HG03060 (cell line): ENCODE measurements at regions not wholly inside any gene's neighbourhood (a gene's known extent, or its start where the extent isn't known, plus 50 kb on each side); places are given as distances from the start of the nearest gene placed in this dataset.
"Not testable (repeated sequence)": the region's sequence is repeated elsewhere in the genome, so short reads cannot be mapped to it uniquely, and the experiment has no call there.

Source experiments
- ATAC-seq: cut with Tn5 transposase; IDR thresholded peaks from one replicate; pipeline ENCODE4 v1.9.1; 2021; ENCODE audit warnings: low read depth, moderate number of reproducible peaks; ENCODE audit not compliant: unreplicated experiment

- no peak for ATAC-seq
Measured at GRCh38 chr6:9398071-9398766, 962.9 kb upstream of the SLC35B3 start.

DNA sequence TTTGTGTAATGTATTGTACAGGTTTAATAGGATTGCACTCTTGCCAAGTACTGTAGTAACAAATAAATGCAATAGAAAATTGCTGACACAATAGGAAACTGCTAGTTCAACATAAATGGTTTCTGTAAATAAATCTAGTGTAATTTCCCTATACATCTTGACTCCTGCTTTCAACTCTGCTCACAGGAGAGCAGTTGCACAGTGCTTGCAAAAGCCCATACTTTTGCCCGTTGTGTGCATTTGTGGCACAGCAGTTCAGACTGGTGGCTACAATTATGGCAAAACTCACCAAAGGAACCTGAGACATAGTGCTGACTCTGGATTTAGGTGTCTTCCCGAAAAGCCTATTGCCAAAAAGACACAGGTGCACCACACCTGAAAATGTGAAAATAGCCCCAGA lies 953.3 kb upstream of the SLC35B3 start:
- ATAC-seq, result no peak

DNA sequence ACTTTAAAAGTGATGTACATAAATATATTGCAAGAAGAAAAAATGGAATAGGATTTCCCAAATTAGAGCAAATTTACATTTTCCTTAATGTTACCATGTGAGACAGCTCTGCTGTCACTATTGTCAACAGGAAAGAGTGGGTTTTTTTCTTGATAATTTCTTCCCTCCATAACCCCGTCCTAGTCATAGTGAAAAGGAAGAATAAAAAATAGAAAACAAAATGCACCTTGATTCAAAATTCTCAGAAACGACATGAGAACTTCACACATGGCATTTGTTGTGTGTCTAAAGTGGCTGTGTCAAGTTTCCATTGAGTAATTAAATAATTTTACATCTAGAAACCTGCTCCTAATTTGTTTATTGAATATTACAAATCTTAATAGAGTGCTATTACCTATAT lies 945.2 kb upstream of the SLC35B3 start:
- ATAC-seq, result no peak

DNA sequence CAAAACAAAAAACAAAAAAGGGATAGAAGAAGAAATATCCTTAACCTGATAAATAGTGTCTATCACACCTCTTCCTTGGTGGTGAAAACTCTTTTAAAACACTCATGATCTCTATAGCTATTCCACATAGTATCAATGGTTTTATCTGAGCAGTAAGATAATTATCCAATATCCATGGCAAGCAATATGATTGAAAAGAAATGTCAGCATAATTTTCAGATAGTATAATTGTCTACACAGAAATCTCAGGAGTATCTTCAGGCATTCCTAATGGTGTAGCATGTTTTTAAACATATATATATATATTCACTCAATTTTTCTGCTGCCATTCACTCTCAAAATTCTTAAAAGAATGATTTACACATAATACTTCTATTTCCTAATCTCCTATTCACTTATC lies 938.0 kb upstream of the SLC35B3 start:
- no peak for ATAC-seq

DNA sequence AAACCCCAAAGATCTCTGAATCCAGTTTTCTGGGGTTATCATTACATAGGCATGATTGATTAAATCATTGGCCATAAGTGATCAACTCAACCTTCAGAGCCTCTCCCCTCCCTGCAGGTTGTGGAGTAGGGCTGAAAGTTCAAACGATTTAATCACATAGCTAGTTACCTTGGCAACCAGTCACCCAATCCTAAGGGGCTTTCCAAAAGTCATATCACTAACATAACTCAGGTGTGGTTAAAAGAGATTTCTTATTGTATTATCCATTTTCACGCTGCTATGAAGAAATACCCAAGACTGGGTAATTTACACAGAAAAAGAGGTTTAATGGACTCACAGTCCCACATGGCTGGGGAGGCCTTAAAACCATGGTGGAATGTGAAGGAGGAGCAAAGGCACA lies 935.1 kb upstream of the SLC35B3 start:
- no peak for ATAC-seq

GRCh38 chr6:9365378-9365777 lies 930.0 kb upstream of the SLC35B3 start:
- ATAC-seq, result no peak

DNA sequence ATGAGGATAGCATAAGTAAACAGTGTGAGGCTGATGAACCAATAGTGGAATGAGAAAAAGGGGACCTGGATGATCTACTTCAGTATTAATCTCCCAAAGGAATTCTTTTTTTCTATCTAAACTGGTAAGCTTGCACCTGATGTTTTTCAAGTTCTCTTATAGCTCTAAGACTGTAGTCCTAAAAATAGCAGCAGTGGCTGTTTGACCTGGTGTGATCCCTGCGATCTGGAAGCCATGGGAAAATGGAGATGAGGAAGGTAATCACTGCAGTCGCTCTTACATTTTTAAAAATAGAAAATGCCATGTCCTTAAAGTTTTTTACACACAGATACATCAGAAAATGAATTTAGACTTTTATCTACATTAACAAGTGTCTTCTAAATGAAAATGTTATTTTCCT lies 926.4 kb upstream of the SLC35B3 start:
- no peak for ATAC-seq

- ATAC-seq, result no peak
Measured at GRCh38 chr6:9360881-9361280, 925.5 kb upstream of the SLC35B3 start.

GRCh38 chr6:9347608-9348007 lies 912.3 kb upstream of the SLC35B3 start:
- no peak for ATAC-seq

DNA sequence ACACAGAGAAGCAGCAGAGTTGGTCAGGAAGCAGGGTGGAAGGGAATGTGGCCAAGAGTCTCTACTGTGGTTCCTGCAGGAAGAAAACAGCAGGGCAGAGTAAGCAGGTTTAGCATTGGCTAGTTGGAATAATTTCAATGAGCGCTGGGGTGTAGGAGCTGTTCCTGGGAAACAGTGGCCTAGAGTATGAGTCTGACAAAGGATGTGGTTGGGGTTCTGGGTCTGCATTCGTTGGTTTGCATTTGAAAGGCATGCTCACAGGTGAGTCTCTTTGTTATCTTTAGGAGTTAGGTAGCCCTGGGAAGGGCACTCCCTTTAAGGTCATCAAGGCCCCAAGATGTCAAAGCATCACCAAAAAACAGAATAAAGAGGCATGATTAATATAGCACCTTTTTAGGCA lies 911.6 kb upstream of the SLC35B3 start:
- ATAC-seq, result no peak

DNA sequence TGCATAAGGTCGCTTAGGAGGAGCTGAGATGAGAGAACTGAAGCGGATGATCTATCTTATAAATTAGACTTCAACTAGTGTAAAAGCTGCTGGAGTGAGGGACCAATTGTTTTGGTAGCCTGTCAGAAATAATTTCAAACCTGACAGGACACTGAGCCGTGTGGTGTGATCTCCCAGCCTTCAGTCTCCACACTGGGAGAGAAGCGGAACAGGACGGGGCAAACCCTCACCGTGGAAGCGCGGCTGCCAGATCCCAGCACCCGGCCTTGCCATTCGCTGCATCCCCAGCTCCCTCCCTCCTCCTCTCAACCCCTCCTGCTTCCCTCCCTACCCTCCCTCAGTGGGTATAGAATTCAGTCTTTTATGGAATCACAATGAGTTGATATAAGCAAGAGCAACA lies 900.1 kb upstream of the SLC35B3 start:
- no peak for ATAC-seq

DNA sequence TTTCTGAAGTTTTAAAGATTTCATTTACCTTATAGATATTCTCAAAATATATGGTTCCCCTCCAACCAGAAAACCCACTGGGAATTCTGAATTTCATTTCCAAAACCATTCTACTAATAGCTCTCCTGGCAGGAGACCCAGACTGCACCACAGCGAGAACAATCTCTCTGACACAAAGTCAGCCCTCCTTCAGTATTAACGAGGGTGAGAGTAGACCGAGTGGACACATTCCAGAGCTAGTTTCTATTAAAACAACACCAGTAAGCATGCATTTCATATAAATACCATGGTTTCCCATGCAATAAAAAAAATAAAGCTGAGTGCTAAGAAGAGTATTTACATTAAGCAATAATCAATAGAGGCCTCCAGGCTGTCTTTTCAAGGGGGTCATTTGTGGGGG lies 899.6 kb upstream of the SLC35B3 start:
- ATAC-seq, result no peak

DNA sequence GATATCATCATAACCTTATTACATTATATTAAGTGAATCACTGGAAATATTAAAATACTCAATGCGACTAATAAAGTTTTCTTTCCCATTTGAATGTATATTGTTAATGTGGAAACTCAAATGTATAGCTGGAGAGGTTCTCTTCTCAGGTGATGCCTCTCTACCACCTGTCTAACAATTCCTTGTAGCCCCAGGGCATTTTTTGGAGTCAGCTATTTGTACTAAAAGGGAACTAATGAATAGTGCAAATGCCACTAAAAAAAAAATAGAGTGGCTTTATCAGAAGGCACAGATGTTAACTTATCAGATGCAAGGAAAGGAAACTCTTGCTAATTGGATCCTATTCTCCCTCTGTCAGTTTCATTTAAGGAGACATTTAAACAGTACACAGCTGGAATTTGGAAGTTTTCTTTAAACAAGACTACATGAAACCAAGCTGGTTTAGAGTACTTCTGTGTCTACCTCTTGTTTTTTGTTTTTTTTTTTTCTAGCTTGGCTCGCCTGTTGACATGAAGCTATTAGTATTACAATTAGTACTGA lies 897.0 kb upstream of the SLC35B3 start:
- no peak for ATAC-seq

- ATAC-seq, result no peak
Measured at GRCh38 chr6:9316831-9317230, 881.5 kb upstream of the SLC35B3 start.

- ATAC-seq, result no peak
Measured at GRCh38 chr6:9315966-9316650, 880.8 kb upstream of the SLC35B3 start.

- no peak for ATAC-seq
Measured at GRCh38 chr6:9308284-9308683, 872.9 kb upstream of the SLC35B3 start.

- ATAC-seq, result no peak
Measured at GRCh38 chr6:9307786-9308185, 872.4 kb upstream of the SLC35B3 start.

- no peak for ATAC-seq
Measured at GRCh38 chr6:9307187-9307586, 871.8 kb upstream of the SLC35B3 start.

GRCh38 chr6:9295644-9296043 lies 860.3 kb upstream of the SLC35B3 start:
- ATAC-seq, result no peak

- ATAC-seq, result no peak
Measured at GRCh38 chr6:9292975-9293374, 857.6 kb upstream of the SLC35B3 start.

DNA sequence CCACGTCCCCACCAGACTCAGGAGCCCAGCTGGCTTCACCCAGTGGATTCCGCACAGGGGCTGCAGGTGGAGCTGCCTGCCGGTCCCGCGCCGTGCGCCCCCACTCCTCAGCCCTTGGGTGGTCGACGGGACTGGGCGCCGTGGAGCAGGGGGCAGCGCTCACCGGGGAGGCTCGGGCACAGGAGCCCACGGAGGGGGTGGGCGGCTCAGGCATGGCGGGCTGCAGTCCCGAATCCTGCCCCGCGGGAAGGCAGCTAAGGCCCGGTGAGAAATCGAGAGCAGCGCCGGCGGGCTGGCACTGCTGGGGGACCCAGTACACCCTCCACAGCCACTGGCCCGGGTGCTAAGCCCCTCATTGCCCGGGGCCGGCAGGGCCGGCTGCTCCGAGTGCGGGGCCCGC lies 855.0 kb upstream of the SLC35B3 start:
- not testable (repeated sequence) for ATAC-seq

GRCh38 chr6:9272671-9273070 lies 837.3 kb upstream of the SLC35B3 start:
- no peak for ATAC-seq
